MG63 (cell line): ENCODE measurements at regions not wholly inside any gene's neighbourhood (a gene's known extent, or its start where the extent isn't known, plus 50 kb on each side); places are given as distances from the start of the nearest gene placed in this dataset.
"Not testable (repeated sequence)": the region's sequence is repeated elsewhere in the genome, so short reads cannot be mapped to it uniquely, and the experiment has no call there.

Source experiments
- DNase-seq: peaks from one replicate; pipeline ENCODE4 v3.0.0-alpha.2; 2020
- H3K27me3 ChIP-seq: fragments of 250-450 bp; sonication (Bioruptor Pico); 2 replicates; pipeline ENCODE4 v1.5.1; 2020; ENCODE audit warnings: mild to moderate bottlenecking, moderate library complexity
- H3K36me3 ChIP-seq: fragments of 250-450 bp; sonication (Bioruptor Pico); 2 replicates; pipeline ENCODE4 v1.5.1; 2020; ENCODE audit warnings: mild to moderate bottlenecking, moderate library complexity
- H3K4me3 ChIP-seq: fragments of 250-450 bp; sonication (Bioruptor Pico); 2 replicates; pipeline ENCODE4 v1.5.1; 2020; ENCODE audit warnings: mild to moderate bottlenecking, moderate library complexity
- H3K9me3 ChIP-seq: fragments of 250-450 bp; sonication (Bioruptor Pico); 2 replicates; pipeline ENCODE4 v1.5.1; 2020; ENCODE audit warnings: mild to moderate bottlenecking, moderate library complexity

DNA sequence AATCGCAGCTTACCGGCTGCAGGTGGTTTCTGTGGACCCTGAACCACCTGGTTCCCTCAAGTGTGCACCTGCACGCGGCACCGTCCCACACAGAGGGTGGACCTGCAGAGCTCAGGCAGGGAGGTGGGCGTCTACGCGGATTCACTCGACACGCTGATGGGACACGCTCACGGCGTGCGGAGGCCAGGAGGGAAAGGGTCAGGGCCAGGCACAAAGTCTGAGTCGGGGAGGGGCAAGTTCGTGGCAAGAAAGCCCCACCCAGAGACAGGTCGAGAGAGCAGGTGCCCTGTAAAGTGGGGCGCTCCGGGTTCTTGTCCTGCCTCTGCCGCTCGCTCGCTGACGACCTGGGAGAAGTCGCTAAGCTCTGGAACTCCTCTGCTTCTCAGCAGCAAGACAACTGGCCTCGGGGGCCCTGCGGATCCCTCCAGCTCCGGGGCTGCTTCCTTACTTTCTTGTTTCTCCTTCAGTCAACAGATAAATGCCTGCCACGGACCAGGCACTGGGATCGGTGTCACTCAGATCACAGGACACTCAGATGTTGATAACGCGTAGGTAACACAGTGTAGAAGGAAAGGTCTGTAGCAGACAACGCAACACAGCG lies 72.4 kb upstream of the NUP50 start:
- Histone ChIP-seq H3K9me3 (no peaks in the 10 kb centered on the region), H3K27me3 (no peaks in the 10 kb centered on the region; the same call in 1 of the 2 replicates), H3K36me3 (no peaks in the 10 kb centered on the region), H3K4me3 (no peak overlapping the region)
- DNase-seq, result no peak

GRCh38 chr22:45091875-45092274 lies 71.8 kb upstream of the NUP50 start:
- not testable (repeated sequence) for H3K27me3 ChIP-seq, DNase-seq, H3K9me3 ChIP-seq, H3K36me3 ChIP-seq, H3K4me3 ChIP-seq

DNA sequence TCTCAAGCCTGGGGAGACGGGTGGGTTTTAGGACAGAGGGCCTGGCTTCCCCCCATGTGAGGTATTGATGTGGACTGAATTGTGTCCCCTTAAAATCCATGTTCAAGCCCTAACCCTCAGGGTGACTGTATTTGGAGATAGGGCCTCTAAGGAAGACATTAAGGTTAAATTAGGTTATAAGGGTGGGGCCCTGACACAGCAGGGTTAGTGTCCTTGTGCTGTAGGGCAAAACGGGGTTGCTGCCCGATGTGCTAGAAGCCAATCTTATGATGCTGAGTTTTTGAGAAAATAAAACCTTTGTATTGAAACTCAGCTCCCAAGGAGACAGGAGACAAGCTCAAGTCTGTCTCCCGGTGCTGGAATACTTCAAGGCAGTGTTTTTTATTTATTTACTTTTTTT lies 71.1 kb upstream of the NUP50 start:
- H3K27me3 ChIP-seq, result peaks cover 4% of the 10 kb centered on the region; the same call in 1 of the 2 replicates
- H3K36me3 ChIP-seq, result no peaks in the 10 kb centered on the region
- no peak overlapping the region for H3K4me3 ChIP-seq
- no peak for DNase-seq
- H3K9me3 ChIP-seq, result no peaks in the 10 kb centered on the region

DNA sequence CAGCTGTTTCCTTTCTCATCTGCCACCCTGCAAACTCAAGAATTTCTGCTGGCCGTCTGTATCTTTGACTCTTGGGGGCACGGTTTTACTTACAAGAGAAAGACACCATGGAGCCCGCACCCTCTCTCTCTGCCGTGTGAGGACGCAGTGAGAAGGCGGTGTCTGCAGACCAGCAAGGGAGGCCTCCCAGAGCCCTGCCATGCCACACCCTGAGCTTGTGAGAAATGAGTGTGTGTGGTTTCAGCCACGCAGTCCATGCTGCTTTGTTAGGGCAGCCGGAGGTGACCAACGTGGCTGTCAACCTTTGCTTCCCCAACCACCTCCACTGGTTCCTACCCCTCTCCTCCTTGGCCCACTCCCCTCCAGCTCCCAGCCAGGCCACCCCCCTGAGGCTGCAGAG lies 70.1 kb upstream of the NUP50 start:
- DNase-seq, result no peak
- no peaks in the 10 kb centered on the region for H3K36me3 ChIP-seq
- peaks cover 4% of the 10 kb centered on the region; the same call in 1 of the 2 replicates for H3K27me3 ChIP-seq
- H3K4me3 ChIP-seq, result no peak overlapping the region
- no peaks in the 10 kb centered on the region for H3K9me3 ChIP-seq

GRCh38 chr22:45094081-45094720 lies 69.5 kb upstream of the NUP50 start:
- Histone ChIP-seq H3K4me3 (no peak overlapping the region), H3K36me3 (no peaks in the 10 kb centered on the region), H3K27me3 (peaks cover 4% of the 10 kb centered on the region; the same call in 1 of the 2 replicates), H3K9me3 (no peaks in the 10 kb centered on the region)
- DNase-seq, result no peak

DNA sequence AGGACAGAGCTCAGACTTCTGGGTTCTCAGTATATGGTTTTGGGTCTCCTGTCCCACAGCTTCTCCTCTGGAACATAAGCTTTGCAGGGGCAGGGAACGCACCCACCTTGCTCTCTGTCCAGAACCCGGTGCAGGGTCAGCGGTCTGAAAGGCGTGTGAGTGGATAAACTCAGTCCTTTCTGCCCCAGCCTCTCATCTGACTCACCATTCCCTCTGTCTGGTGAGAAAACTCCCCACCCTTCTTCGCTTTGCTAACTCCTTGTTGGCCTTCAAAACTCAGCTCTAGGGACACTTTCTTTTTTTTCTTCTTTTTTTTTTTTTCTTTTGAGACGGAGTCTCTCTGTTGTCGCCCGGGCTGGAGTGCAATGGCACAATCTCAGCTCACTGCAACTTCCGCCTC lies 68.9 kb upstream of the NUP50 start:
- Histone ChIP-seq H3K36me3 (no peaks in the 10 kb centered on the region), H3K9me3 (no peaks in the 10 kb centered on the region), H3K27me3 (peaks cover 4% of the 10 kb centered on the region; the same call in 1 of the 2 replicates), H3K4me3 (no peak overlapping the region)
- no peak for DNase-seq

DNA sequence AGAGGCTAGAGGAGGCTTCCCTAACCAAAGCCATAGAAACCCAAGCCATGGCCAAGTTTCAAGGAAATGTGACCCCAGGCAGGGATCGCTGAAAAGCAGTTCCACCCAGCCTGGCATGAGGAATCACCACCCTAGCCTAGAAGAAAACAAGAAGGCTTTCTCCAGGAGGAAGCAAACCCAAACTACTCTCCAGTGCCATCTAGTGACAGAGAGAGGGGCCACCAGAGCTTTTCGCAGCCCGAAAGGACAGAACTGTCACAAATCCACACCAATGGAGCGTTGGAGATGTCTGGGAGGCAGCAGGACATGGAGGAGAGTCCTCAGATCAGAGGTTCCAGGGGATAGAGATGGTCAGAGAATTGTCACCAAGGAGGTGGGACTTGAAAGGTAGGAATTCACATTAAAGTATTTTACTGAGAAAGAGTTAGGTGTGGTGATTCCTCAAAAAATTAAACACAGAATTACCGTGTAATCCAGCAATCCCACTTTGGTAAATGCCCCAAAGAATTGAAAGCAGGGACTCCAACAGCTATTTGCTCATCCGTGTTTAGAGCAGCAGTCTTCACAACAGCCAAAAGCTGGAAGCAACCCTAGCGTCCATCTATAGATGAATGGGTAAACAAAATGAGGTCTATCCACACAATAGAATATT lies 67.3 kb upstream of the NUP50 start:
- H3K4me3 ChIP-seq, result no peak overlapping the region
- no peaks in the 10 kb centered on the region for H3K9me3 ChIP-seq
- no peaks in the 10 kb centered on the region for H3K36me3 ChIP-seq
- peak; percentile 35 for DNase-seq
- peaks cover 4% of the 10 kb centered on the region; the same call in 1 of the 2 replicates for H3K27me3 ChIP-seq

- H3K4me3 ChIP-seq, result no peak overlapping the region
- H3K36me3 ChIP-seq, result no peaks in the 10 kb centered on the region
- H3K27me3 ChIP-seq, result peaks cover 4% of the 10 kb centered on the region; the same call in 1 of the 2 replicates
- no peaks in the 10 kb centered on the region for H3K9me3 ChIP-seq
- DNase-seq, result no peak
Measured at GRCh38 chr22:45097061-45097460, 66.7 kb upstream of the NUP50 start.

DNA sequence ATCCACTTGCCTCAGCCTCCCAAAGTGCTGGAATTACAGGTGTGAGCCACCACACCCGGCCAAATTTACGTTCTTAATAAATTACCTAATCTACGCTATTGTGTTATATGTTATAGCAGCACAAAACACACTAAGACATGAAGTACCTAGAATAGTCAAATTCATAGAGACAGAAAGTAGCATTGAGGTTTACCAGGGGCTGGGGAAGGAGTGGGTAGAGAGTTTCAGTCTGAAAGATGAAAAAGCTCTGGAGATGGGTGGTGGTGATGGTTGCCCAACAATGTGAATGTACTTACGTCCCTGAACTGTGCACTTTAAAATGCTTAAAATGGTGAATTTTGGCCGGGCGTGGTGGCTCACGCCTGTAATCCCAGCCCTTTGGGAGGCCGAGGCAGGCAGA lies 65.7 kb upstream of the NUP50 start:
- Histone ChIP-seq H3K4me3 (no peak overlapping the region), H3K36me3 (no peaks in the 10 kb centered on the region), H3K9me3 (no peaks in the 10 kb centered on the region), H3K27me3 (peaks cover 4% of the 10 kb centered on the region; the same call in 1 of the 2 replicates)
- DNase-seq, result no peak

DNA sequence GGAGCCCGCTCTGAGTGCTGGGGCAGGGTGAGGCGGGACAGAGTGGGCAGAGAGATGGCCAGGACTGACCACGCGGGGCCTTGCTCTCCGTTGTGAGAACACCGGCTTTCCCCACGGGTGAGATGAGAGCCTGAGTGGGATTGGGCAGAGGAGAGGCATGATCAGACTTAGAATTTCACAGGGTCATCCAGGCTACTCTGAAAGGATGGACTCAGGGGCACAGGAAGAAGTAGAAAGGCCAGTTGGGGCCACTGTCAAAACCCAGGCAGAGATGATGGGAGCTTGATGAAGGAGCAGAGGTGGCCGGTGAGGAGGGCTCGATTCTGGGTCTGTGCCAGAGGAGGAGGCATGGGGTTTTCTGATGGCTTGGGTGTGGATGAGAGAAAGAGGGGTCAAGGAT lies 63.8 kb upstream of the NUP50 start:
- Histone ChIP-seq H3K36me3 (no peaks in the 10 kb centered on the region), H3K9me3 (no peaks in the 10 kb centered on the region), H3K4me3 (no peak overlapping the region), H3K27me3 (peaks cover 4% of the 10 kb centered on the region; the same call in 1 of the 2 replicates)
- DNase-seq, result no peak

GRCh38 chr22:45101515-45102227 lies 62.1 kb upstream of the NUP50 start:
- peak; percentile 66 for DNase-seq
- Histone ChIP-seq H3K36me3 (no peaks in the 10 kb centered on the region), H3K4me3 (no peak overlapping the region), H3K9me3 (no peaks in the 10 kb centered on the region), H3K27me3 (peaks cover 2% of the 10 kb centered on the region; the same call in 1 of the 2 replicates)

GRCh38 chr22:45102896-45103420 lies 60.8 kb upstream of the NUP50 start:
- H3K27me3 ChIP-seq, result no peaks in the 10 kb centered on the region
- no peaks in the 10 kb centered on the region for H3K9me3 ChIP-seq
- no peaks in the 10 kb centered on the region for H3K36me3 ChIP-seq
- no peak for DNase-seq
- no peak overlapping the region for H3K4me3 ChIP-seq

DNA sequence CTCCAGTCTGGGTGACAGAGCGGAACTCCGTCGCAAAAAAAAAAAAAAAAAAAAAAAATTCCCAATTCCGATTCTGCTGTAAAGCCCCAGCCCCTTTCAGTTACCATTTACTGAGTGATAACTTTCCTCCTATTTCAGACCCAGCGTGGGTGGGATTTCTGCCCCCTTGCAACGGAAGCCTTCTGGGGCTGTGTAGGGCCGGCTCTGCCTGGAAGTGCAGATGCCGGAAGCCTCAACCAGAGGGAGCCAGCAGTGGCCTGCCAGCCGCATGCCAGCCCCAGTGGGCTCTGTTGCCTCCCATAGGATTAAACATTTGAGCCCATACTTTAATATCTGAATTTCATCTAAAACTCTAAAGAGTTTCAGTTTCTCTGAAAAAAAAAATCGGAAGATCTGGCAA lies 60.0 kb upstream of the NUP50 start:
- H3K9me3 ChIP-seq, result no peaks in the 10 kb centered on the region
- DNase-seq, result no peak

DNA sequence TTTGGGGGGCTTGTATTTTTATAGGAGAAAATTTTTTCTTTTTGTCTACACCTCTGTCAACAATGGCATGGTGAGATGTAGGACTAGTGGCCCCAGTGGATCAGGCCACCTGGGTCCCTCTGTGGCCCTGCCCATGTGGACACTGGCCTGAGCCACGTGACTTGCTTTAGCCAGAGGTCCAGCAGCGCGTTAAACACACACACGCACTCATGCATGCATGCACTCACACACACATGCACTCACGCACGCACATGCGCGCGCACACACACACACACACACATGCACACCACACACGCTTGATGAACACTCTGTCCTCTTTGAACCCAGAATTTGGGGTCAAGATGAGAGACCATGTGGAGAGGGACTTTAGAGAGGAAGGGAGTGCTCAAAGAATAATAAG lies 59.4 kb upstream of the NUP50 start:
- H3K4me3 ChIP-seq, result no peak overlapping the region
- no peak for DNase-seq
- H3K27me3 ChIP-seq, result no peaks in the 10 kb centered on the region
- H3K9me3 ChIP-seq, result no peaks in the 10 kb centered on the region
- H3K36me3 ChIP-seq, result no peaks in the 10 kb centered on the region

More for the DNA sequence above, 60.0 kb upstream of the NUP50 start:
- Histone ChIP-seq H3K27me3 (no peaks in the 10 kb centered on the region), H3K4me3 (no peak overlapping the region), H3K36me3 (no peaks in the 10 kb centered on the region)

- Histone ChIP-seq H3K4me3 (peak overlapping the region; percentile 39), H3K27me3 (no peaks in the 10 kb centered on the region)
- peak; percentile 79 for DNase-seq
Measured at GRCh38 chr22:45105281-45105702, 58.4 kb upstream of the NUP50 start.

GRCh38 chr22:45107671-45108070 lies 56.1 kb upstream of the NUP50 start:
- Histone ChIP-seq H3K4me3 (no peak overlapping the region), H3K9me3 (peaks cover 3% of the 10 kb centered on the region), H3K36me3 (no peaks in the 10 kb centered on the region), H3K27me3 (no peaks in the 10 kb centered on the region)
- no peak for DNase-seq

More at GRCh38 chr22:45105281-45105702, 58.4 kb upstream of the NUP50 start:
- no peaks in the 10 kb centered on the region for H3K36me3 ChIP-seq
- no peaks in the 10 kb centered on the region for H3K9me3 ChIP-seq
